ENCODE measurements at regions not wholly inside any gene's neighbourhood (a gene's known extent, or its start where the extent isn't known, plus 50 kb on each side); places are given as distances from the start of the nearest gene placed in this dataset.

- ChIA-PET POLR2A (no interaction called here), RAD21 (ENCODE audit: unreplicated experiment) (no interaction called here), SMC1A (ENCODE audit: uncharacterized antibody, unreplicated experiment) (no interaction called here), CTCF (no interaction called here)
- WGBS (ENCODE audit: insufficient coverage, insufficient replicate concordance, low lambda C conversion rate, missing lambda C conversion rate), result 0% methylated on average over 3 of the region's 3 CpGs
- Histone ChIP-seq H3K9me3 (replicated peaks; ENCODE audit: control insufficient read depth, insufficient read depth, low read length) (no peaks in the 10 kb centered on the region), H3K36me3 (ENCODE audit: control insufficient read depth in 2 of 2, insufficient read depth in 2 of 2, low read length in 1 of 2) (no peaks in the 10 kb centered on the region), H3K79me2 (ENCODE audit: control insufficient read depth, insufficient read depth, low read length) (no peaks in the 10 kb centered on the region), H3K4me1 (ENCODE audit: control insufficient read depth, insufficient read depth, low read length) (no peaks in the 10 kb centered on the region), H3K9ac (ENCODE audit: control insufficient read depth, insufficient read depth, low read length) (no peak overlapping the region), H3K27me3 (replicated peaks in 1 of 2; ENCODE audit: control insufficient read depth in 2 of 2, insufficient read depth in 2 of 2, low read length in 1 of 2) (no peaks in the 10 kb centered on the region), H2AFZ (ENCODE audit: control insufficient read depth, low read depth, low read length) (no peak overlapping the region), H4K20me1 (ENCODE audit: control insufficient read depth, insufficient read depth) (no peaks in the 10 kb centered on the region), H3K4me2 (ENCODE audit: control insufficient read depth, insufficient read depth) (no peak overlapping the region), H3K4me3 (no peak overlapping the region), H3K27ac (ENCODE audit: control insufficient read depth, insufficient read depth) (no peak overlapping the region)
- FAIRE-seq (no peak), ATAC-seq (no peak), DNase-seq (ENCODE audit: low read depth, low spot score) (no peak)
- BruUV-seq (replicated peaks), result no TSS peak
- intact Hi-C loops (cut with micrococcal nuclease; ENCODE audit: unreplicated experiment), result no loop called here
- no peak for TF ChIP-seq PAX5 (IDR thresholded peaks at IDR 0.05; ENCODE audit: borderline replicate concordance, low read depth, low read length)
- no peak for TF ChIP-seq MEF2B (IDR thresholded peaks at IDR 0.05; ENCODE audit: partially characterized antibody, poor library complexity, severe bottlenecking)
- in situ Hi-C loops (cut with MboI), result no loop called here
Observed at GRCh38 chr5:84961903-84962302, 577.2 kb upstream of the EDIL3 start.

- in situ Hi-C loops (cut with MboI), result no loop called here
- CTCF ChIA-PET, result no interaction called here
- TF ChIP-seq ZBTB33 (IDR thresholded peaks at IDR 0.05) (no peak), BACH1 (IDR thresholded peaks at IDR 0.05; ENCODE audit: borderline replicate concordance) (no peak), CHD1 (IDR thresholded peaks at IDR 0.05; ENCODE audit: low read depth, low read length) (no peak), ETV6 (conservative IDR thresholded peaks at IDR 0.05 in 1 of 2, IDR thresholded peaks at IDR 0.05 in 1 of 2; ENCODE audit: borderline replicate concordance in 1 of 2, low read depth in 1 of 2) (no peak), MAX (IDR thresholded peaks at IDR 0.05; ENCODE audit: low read depth, low read length) (no peak), ASH2L (IDR thresholded peaks at IDR 0.05; ENCODE audit: borderline replicate concordance, low read depth) (no peak), FOXM1 (IDR thresholded peaks at IDR 0.05; ENCODE audit: low read depth, low read length) (no peak), MTA2 (IDR thresholded peaks at IDR 0.05; ENCODE audit: low read depth) (no peak), ELK1 (IDR thresholded peaks at IDR 0.05; ENCODE audit: low read depth, low read length) (no peak), MEF2A (IDR thresholded peaks at IDR 0.05; ENCODE audit: insufficient read depth, low read depth, low read length) (no peak), USF1 (IDR thresholded peaks at IDR 0.05; ENCODE audit: borderline replicate concordance, extremely low read length, insufficient read depth, low read depth, low read length) (no peak), HDAC2 (IDR thresholded peaks at IDR 0.05) (no peak), IKZF1 (conservative IDR thresholded peaks at IDR 0.05) (no peak), SMC3 (IDR thresholded peaks at IDR 0.05; ENCODE audit: borderline replicate concordance, low read length) (no peak)
Observed at GRCh38 chr5:84983093-84983492, 598.4 kb upstream of the EDIL3 start.

More at GRCh38 chr5:84983093-84983492, 598.4 kb upstream of the EDIL3 start:
- no peaks in the 10 kb centered on the region for H4K20me1 ChIP-seq (ENCODE audit: control insufficient read depth, insufficient read depth)
- ChIA-PET SMC1A (ENCODE audit: uncharacterized antibody, unreplicated experiment) (no interaction called here), RAD21 (ENCODE audit: unreplicated experiment) (no interaction called here), POLR2A (no interaction called here)
- FAIRE-seq, result no peak
- no peaks in the 10 kb centered on the region for H3K9me3 ChIP-seq (replicated peaks; ENCODE audit: control insufficient read depth, insufficient read depth, low read length)
- no peaks in the 10 kb centered on the region for H3K36me3 ChIP-seq (ENCODE audit: control insufficient read depth in 2 of 2, insufficient read depth in 2 of 2, low read length in 1 of 2)
- H3K4me2 ChIP-seq (ENCODE audit: control insufficient read depth, insufficient read depth), result no peak overlapping the region
- no peak for DNase-seq (ENCODE audit: low read depth, low spot score)
- no peak overlapping the region for H3K27ac ChIP-seq (ENCODE audit: control insufficient read depth, insufficient read depth)
- intact Hi-C loops (cut with micrococcal nuclease; ENCODE audit: unreplicated experiment), result no loop called here
- BruUV-seq (replicated peaks), result no TSS peak
- WGBS (ENCODE audit: insufficient coverage, insufficient replicate concordance, low lambda C conversion rate, missing lambda C conversion rate), result 55% methylated on average over 2 of the region's 2 CpGs
- no peak overlapping the region for H3K4me3 ChIP-seq
- H3K4me1 ChIP-seq (ENCODE audit: control insufficient read depth, insufficient read depth, low read length), result no peaks in the 10 kb centered on the region
- no peak overlapping the region for H3K9ac ChIP-seq (ENCODE audit: control insufficient read depth, insufficient read depth, low read length)
- no peak overlapping the region for H2AFZ ChIP-seq (ENCODE audit: control insufficient read depth, low read depth, low read length)
- no peak for ATAC-seq
- no peaks in the 10 kb centered on the region for H3K79me2 ChIP-seq (ENCODE audit: control insufficient read depth, insufficient read depth, low read length)
- no peaks in the 10 kb centered on the region for H3K27me3 ChIP-seq (replicated peaks in 1 of 2; ENCODE audit: control insufficient read depth in 2 of 2, insufficient read depth in 2 of 2, low read length in 1 of 2)
